ENCODE measurements at regions not wholly inside any gene's neighbourhood (a gene's known extent, or its start where the extent isn't known, plus 50 kb on each side); places are given as distances from the start of the nearest gene placed in this dataset.

GRCh38 chr17:79169861-79170260 lies 95.2 kb downstream of the ENGASE start:
- Histone ChIP-seq H3K4me1 (ENCODE audit: control insufficient read depth in 1 of 2, low read depth in 2 of 2) (no peaks in the 10 kb centered on the region), H3K9me3 (no peaks in the 10 kb centered on the region), H3K27me3 (replicated peaks; ENCODE audit: insufficient read depth) (no peaks in the 10 kb centered on the region), H3K4me3 (no peak overlapping the region), H3K27ac (no peak overlapping the region), H3K36me3 (no peaks in the 10 kb centered on the region)
- ATAC-seq (ENCODE audit: insufficient number of reproducible peaks, low FRiP score, low read depth) (no peak), DNase-seq (ENCODE audit: low spot score) (no peak)
- no peak for TF ChIP-seq CTCF (IDR thresholded peaks at IDR 0.05)

GRCh38 chr17:79169366-79169765 lies 94.7 kb downstream of the ENGASE start:
- ATAC-seq (ENCODE audit: insufficient number of reproducible peaks, low FRiP score, low read depth) (no peak), DNase-seq (ENCODE audit: low spot score) (no peak)
- Histone ChIP-seq H3K36me3 (no peaks in the 10 kb centered on the region), H3K4me3 (no peak overlapping the region), H3K4me1 (ENCODE audit: control insufficient read depth in 1 of 2, low read depth in 2 of 2) (no peaks in the 10 kb centered on the region), H3K27me3 (replicated peaks; ENCODE audit: insufficient read depth) (no peaks in the 10 kb centered on the region), H3K27ac (no peak overlapping the region), H3K9me3 (no peaks in the 10 kb centered on the region)
- no peak for TF ChIP-seq CTCF (IDR thresholded peaks at IDR 0.05)

- DNase-seq (ENCODE audit: low spot score): no peak
- ATAC-seq (ENCODE audit: insufficient number of reproducible peaks, low FRiP score, low read depth): no peak
- Histone ChIP-seq H3K4me3 (no peak overlapping the region), H3K9me3 (no peaks in the 10 kb centered on the region), H3K36me3 (no peaks in the 10 kb centered on the region), H3K27me3 (replicated peaks; ENCODE audit: insufficient read depth) (no peaks in the 10 kb centered on the region), H3K27ac (no peak overlapping the region), H3K4me1 (ENCODE audit: control insufficient read depth in 1 of 2, low read depth in 2 of 2) (no peaks in the 10 kb centered on the region)
- TF ChIP-seq CTCF (IDR thresholded peaks at IDR 0.05): no peak
These were observed 93.9 kb downstream of the ENGASE start for GRCh38 chr17:79168486-79169055.

GRCh38 chr17:79167486-79167885 lies 92.9 kb downstream of the ENGASE start:
- no peak overlapping the region for H3K27ac ChIP-seq
- H3K9me3 ChIP-seq: no peaks in the 10 kb centered on the region
- no peak for DNase-seq (ENCODE audit: low spot score)
- TF ChIP-seq CTCF (IDR thresholded peaks at IDR 0.05): no peak
- H3K36me3 ChIP-seq: no peaks in the 10 kb centered on the region
- no peak for ATAC-seq (ENCODE audit: insufficient number of reproducible peaks, low FRiP score, low read depth)
- H3K4me1 ChIP-seq (ENCODE audit: control insufficient read depth in 1 of 2, low read depth in 2 of 2): no peaks in the 10 kb centered on the region
- no peak overlapping the region for H3K4me3 ChIP-seq
- H3K27me3 ChIP-seq (replicated peaks; ENCODE audit: insufficient read depth): no peaks in the 10 kb centered on the region

- Histone ChIP-seq H3K9me3 (no peaks in the 10 kb centered on the region), H3K4me1 (ENCODE audit: control insufficient read depth in 1 of 2, low read depth in 2 of 2) (no peaks in the 10 kb centered on the region), H3K27me3 (replicated peaks; ENCODE audit: insufficient read depth) (no peaks in the 10 kb centered on the region), H3K4me3 (no peak overlapping the region), H3K36me3 (no peaks in the 10 kb centered on the region), H3K27ac (no peak overlapping the region)
- ATAC-seq (ENCODE audit: insufficient number of reproducible peaks, low FRiP score, low read depth) (no peak), DNase-seq (ENCODE audit: low spot score) (no peak)
- no peak for TF ChIP-seq CTCF (IDR thresholded peaks at IDR 0.05)
These were observed 91.3 kb downstream of the ENGASE start for GRCh38 chr17:79165756-79166473.

All from thoracic aorta (tissue), 2 donors.